NT2/D1 (cell line): ENCODE measurements at regions not wholly inside any gene's neighbourhood (a gene's known extent, or its start where the extent isn't known, plus 50 kb on each side); places are given as distances from the start of the nearest gene placed in this dataset.
"Not testable (repeated sequence)": the region's sequence is repeated elsewhere in the genome, so short reads cannot be mapped to it uniquely, and the experiment has no call there.

Source experiments
- SUZ12 ChIP-seq: IDR thresholded peaks from 2 replicates; pipeline ENCODE4 v1.6.1; 2011; ENCODE audit not compliant: insufficient read length, insufficient read depth; ENCODE audit errors: extremely low read depth
- ZNF274 ChIP-seq: IDR thresholded peaks from 2 replicates; pipeline ENCODE4 v1.6.1; 2011; ENCODE audit warnings: mild to moderate bottlenecking, low read depth, low read length

DNA sequence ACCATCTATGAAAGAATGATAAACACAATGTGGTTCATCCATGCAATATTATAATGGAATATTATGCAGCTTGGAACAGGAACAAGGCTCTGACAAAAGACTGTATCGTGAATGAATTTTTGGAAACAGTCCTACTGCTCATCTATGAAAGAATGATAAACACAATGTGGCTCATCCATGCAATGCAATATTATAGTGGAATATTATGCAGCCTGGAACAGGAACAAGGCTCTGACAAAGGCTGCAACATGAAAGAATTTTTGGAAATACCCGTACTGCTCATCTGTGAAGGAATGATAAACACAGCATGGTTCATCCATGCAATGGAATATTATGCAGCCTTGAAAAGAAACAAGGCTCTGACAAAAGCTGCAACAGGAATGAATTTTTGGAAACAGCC, 158.8 kb downstream of the CRLF2 start:
- not testable (repeated sequence) for TF ChIP-seq SUZ12, ZNF274
